Spinal cord (tissue), 9 donors: ENCODE measurements at regions not wholly inside any gene's neighbourhood (a gene's known extent, or its start where the extent isn't known, plus 50 kb on each side); places are given as distances from the start of the nearest gene placed in this dataset.

Experiments
- DNase-seq, 6 donors: peaks; one replicate each; pipeline versions ENCODE4 v3.0.0 to v3.0.0-alpha.2; 2013 to 2015; ENCODE audit warnings: low spot score in 6 of 6, low read depth in 4 of 6
- H3K27ac ChIP-seq: one replicate; pipeline ENCODE4 v1.5.1; 2013; ENCODE audit warnings: low read depth, low read length, control low read depth
- H3K27me3 ChIP-seq: one replicate; pipeline ENCODE4 v1.6.1; 2013; ENCODE audit warnings: low read length; ENCODE audit not compliant: control insufficient read depth, insufficient read depth
- H3K36me3 ChIP-seq: one replicate; pipeline ENCODE4 v1.6.1; 2013; ENCODE audit warnings: low read length; ENCODE audit not compliant: control insufficient read depth, insufficient read depth
- H3K4me1 ChIP-seq: one replicate; pipeline ENCODE4 v1.6.1; 2013; ENCODE audit warnings: low read length; ENCODE audit not compliant: control insufficient read depth, insufficient read depth
- H3K4me3 ChIP-seq: one replicate; pipeline ENCODE4 v1.5.1; 2013; ENCODE audit warnings: low read depth, low read length, control low read depth
- H3K9me3 ChIP-seq: one replicate; pipeline ENCODE4 v1.6.1; 2013; ENCODE audit warnings: low read length; ENCODE audit not compliant: control insufficient read depth, insufficient read depth
- WGBS: methylation state at CpG from one replicate; pipeline ENCODE4 v1.1.5; 2013; ENCODE audit warnings: missing lambda C conversion rate; ENCODE audit not compliant: insufficient coverage; 5-methylcytosine and 5-hydroxymethylcytosine counted together
- donor health status: healthy.

DNA sequence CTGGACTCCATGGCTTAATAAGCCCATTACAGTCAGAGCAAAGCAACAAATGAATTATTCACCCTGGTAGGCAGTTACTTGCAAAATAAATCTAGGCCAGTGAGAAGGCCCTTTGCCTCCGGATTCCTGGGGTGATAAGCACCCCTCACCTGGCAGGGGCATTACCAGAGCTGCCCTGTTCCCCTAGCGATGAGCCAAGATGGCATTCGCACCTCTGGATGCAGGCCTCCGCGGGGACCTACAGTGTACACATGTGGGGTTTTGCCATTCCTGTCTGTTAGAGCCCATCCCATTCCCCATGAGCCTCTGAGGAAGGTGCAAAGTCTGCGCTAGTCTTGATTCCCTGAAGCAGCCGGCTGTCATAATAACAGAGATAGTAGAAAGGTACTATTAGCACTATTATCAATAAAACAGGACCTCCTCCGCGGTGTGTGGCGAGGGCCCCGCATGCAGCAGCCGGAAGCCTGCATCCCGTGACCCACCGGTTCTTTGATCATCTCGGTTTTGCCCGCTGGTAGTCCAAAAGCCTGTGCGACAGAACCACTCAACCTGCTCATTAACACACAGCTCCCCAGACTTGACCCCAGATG lies 344.3 kb downstream of the BRD1 start:
- H3K36me3 ChIP-seq = no peaks in the 10 kb centered on the region
- no peak for DNase-seq
- H3K27ac ChIP-seq = no peak overlapping the region
- no peak overlapping the region for H3K4me3 ChIP-seq
- H3K27me3 ChIP-seq = peaks cover 21% of the 10 kb centered on the region
- peaks cover 12% of the 10 kb centered on the region for H3K4me1 ChIP-seq
- WGBS = 84% methylated on average over 14 of the region's 17 CpGs
- H3K9me3 ChIP-seq = no peaks in the 10 kb centered on the region

DNA sequence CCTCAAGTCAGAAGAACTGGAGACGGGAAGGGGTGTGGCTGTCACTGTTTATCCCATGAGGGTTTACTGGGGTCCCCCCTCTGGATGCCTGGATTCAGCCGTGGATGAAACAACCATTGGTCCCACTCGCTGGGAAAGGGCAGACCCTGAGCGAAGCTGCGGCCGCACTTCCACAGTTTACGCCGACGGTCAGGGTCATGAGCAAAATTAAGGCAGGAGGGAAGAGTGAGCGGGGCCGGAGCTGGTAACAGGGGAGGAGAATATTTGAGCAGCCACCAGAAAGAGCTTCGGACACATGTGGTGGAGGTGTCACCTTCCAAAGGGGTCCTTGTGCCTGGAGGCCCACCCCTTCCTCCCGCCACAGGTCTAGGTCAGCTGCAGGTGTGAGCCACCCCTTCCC lies 344.9 kb downstream of the BRD1 start:
- Histone ChIP-seq H3K36me3 (no peaks in the 10 kb centered on the region), H3K27ac (no peak overlapping the region), H3K27me3 (peaks cover 21% of the 10 kb centered on the region), H3K9me3 (no peaks in the 10 kb centered on the region), H3K4me3 (no peak overlapping the region), H3K4me1 (peaks cover 12% of the 10 kb centered on the region)
- DNase-seq = no peak
- WGBS = 77% methylated on average over 6 of the region's 13 CpGs

DNA sequence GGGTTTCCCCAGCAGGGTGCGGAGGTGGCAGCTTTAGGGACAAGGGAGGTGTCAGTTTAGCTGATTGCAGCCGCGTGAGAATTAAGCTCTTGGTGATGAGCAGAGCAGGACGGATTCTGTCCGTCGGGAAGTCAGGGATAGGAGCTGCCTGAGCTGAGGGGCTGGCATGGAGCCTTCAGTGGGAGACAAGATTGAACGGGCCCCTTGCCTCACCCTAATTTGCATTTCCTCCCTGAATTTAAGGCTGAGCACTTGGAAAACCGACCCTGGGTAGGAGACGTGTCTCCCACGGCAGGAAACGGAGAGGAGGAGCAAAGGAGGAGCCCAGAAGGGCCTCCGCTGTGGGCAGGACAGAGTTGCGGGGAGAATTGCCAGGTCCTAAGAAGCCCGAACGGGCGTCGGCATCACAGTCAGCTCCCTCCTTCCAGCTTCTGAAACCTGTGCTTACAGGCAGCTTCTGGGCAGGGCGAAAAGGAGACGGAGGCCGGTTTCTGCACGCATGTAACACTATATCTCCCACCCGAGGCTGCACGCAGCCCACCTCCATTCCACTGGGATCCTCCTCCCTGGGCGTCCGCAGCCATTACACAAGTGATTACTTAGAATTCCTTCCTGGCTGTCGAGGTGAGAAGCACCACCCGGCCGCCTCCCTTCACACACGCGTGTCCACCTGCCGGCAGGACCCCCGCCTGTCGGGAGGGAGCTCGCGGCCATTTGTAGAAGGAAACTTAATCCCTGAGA lies 345.8 kb downstream of the BRD1 start:
- no peaks in the 10 kb centered on the region for H3K36me3 ChIP-seq
- DNase-seq = peak in 1 of 6 donors; percentile 40
- H3K27ac ChIP-seq = no peak overlapping the region
- no peaks in the 10 kb centered on the region for H3K9me3 ChIP-seq
- H3K4me3 ChIP-seq = peak overlapping the region; percentile 12
- WGBS = 25% methylated on average over 25 of the region's 35 CpGs
- H3K27me3 ChIP-seq = peaks cover 21% of the 10 kb centered on the region
- H3K4me1 ChIP-seq = peaks cover 12% of the 10 kb centered on the region

GRCh38 chr22:49480896-49481658 lies 346.6 kb downstream of the BRD1 start:
- H3K4me1 ChIP-seq = peaks cover 12% of the 10 kb centered on the region
- H3K9me3 ChIP-seq = no peaks in the 10 kb centered on the region
- H3K4me3 ChIP-seq = no peak overlapping the region
- H3K36me3 ChIP-seq = no peaks in the 10 kb centered on the region
- WGBS = 76% methylated on average over 22 of the region's 23 CpGs
- no peak for DNase-seq
- H3K27me3 ChIP-seq = peaks cover 21% of the 10 kb centered on the region
- H3K27ac ChIP-seq = no peak overlapping the region

- WGBS = 83% methylated on average over 5 of the region's 9 CpGs
- no peak for DNase-seq
These were observed 347.3 kb downstream of the BRD1 start for GRCh38 chr22:49480331-49480730.

GRCh38 chr22:49479566-49479965 lies 348.1 kb downstream of the BRD1 start:
- peaks cover 21% of the 10 kb centered on the region for H3K27me3 ChIP-seq

More at GRCh38 chr22:49480331-49480730, 347.3 kb downstream of the BRD1 start:
- Histone ChIP-seq H3K4me1 (peaks cover 12% of the 10 kb centered on the region), H3K36me3 (no peaks in the 10 kb centered on the region), H3K4me3 (no peak overlapping the region), H3K27ac (no peak overlapping the region), H3K9me3 (no peaks in the 10 kb centered on the region), H3K27me3 (peaks cover 21% of the 10 kb centered on the region)

GRCh38 chr22:49476800-49477400 lies 350.8 kb downstream of the BRD1 start:
- H3K36me3 ChIP-seq = no peaks in the 10 kb centered on the region
- no peak overlapping the region for H3K27ac ChIP-seq
- H3K4me3 ChIP-seq = no peak overlapping the region
- H3K4me1 ChIP-seq = peaks cover 8% of the 10 kb centered on the region
- DNase-seq = no peak
- no peaks in the 10 kb centered on the region for H3K9me3 ChIP-seq
- peaks cover 9% of the 10 kb centered on the region for H3K27me3 ChIP-seq

More at GRCh38 chr22:49479566-49479965, 348.1 kb downstream of the BRD1 start:
- peaks cover 12% of the 10 kb centered on the region for H3K4me1 ChIP-seq
- H3K4me3 ChIP-seq = no peak overlapping the region
- no peak for DNase-seq
- WGBS = 93% methylated on average over 9 of the region's 9 CpGs
- H3K9me3 ChIP-seq = no peaks in the 10 kb centered on the region
- no peak overlapping the region for H3K27ac ChIP-seq
- H3K36me3 ChIP-seq = no peaks in the 10 kb centered on the region

- H3K4me1 ChIP-seq = peaks cover under 1% of the 10 kb centered on the region
- H3K4me3 ChIP-seq = no peak overlapping the region
- peaks cover 1% of the 10 kb centered on the region for H3K27me3 ChIP-seq
- H3K36me3 ChIP-seq = no peaks in the 10 kb centered on the region
- H3K27ac ChIP-seq = no peak overlapping the region
- WGBS = no CpG with 5 or more reads among the region's 5 CpGs
- no peak for DNase-seq
- H3K9me3 ChIP-seq = no peaks in the 10 kb centered on the region
These were observed 351.5 kb downstream of the BRD1 start for GRCh38 chr22:49476176-49476575.

DNA sequence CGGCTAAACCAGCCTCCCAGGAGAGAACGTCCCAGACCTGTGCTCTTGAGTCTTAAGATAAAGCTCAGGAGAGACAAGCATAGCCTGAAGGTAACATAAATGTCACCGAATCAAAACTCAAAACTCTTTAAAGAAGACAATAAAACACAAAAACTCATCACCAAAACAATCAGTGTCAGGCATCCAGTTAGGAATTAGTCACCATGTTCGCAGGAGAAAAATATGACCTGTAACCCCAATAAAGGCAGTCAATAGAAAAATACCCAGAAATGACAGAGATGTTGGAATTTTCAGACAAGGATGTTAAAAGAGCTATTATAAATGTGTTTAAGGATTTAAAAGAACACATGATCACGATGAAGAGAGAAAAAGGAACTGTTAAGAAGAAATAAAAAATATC lies 352.4 kb downstream of the BRD1 start:
- Histone ChIP-seq H3K4me3 (no peak overlapping the region), H3K36me3 (no peaks in the 10 kb centered on the region), H3K4me1 (peaks cover 4% of the 10 kb centered on the region), H3K27me3 (no peaks in the 10 kb centered on the region), H3K27ac (no peak overlapping the region), H3K9me3 (no peaks in the 10 kb centered on the region)
- DNase-seq = no peak
- 90% methylated on average over 3 of the region's 5 CpGs for WGBS
